Endothelial cell of umbilical vein (primary cell): ENCODE measurements at regions not wholly inside any gene's neighbourhood (a gene's known extent, or its start where the extent isn't known, plus 50 kb on each side); places are given as distances from the start of the nearest gene placed in this dataset.

Experiments used
- BruUV-seq: library from RNA; stranded (reverse); fragments of 400-500 nt; replicated peaks from 2 replicates; lab custom pipeline; 2021; lab: Mats Ljungman, UMichigan
- CTCF ChIA-PET: fragments of 300-600, 350-600 bp; sonication (Branson Sonifier 250); formaldehyde crosslinking; loops from one replicate; lab custom pipeline; 2021; ENCODE audit warnings: antibody characterized with exemption, inconsistent platforms; lab: Charles Lee
- POLR2A ChIA-PET: fragments of 300-600, 350-600 bp; sonication (Branson Sonifier 250); formaldehyde crosslinking; loops from one replicate; lab custom pipeline; 2021; ENCODE audit warnings: antibody characterized with exemption, inconsistent platforms; lab: Charles Lee
- DNase-seq: peaks from one replicate; pipeline ENCODE4 v3.0.0-alpha.2; 2011; ENCODE audit warnings: low read depth, low spot score
- FAIRE-seq: peaks from 2 replicates; lab custom pipeline; 2011; peaks lifted over from hg19 to GRCh38; lab: Jason Lieb, UNC
- H2AFZ ChIP-seq: 2 replicates; pipeline ENCODE4 v1.6.0; 2012; ENCODE audit warnings: low read depth, low read length, control low read depth, inconsistent platforms
- H3K27ac ChIP-seq: 2 replicates; pipeline ENCODE4 v1.5.1; 2011; ENCODE audit warnings: low read depth, mild to moderate bottlenecking, control low read depth, low read length, moderate library complexity; ENCODE audit not compliant: insufficient read depth
- H3K27me3 ChIP-seq, 2 experiments: 2 replicates each; pipeline versions ENCODE4 v1.6.0 to v1.6.1; 2011; ENCODE audit warnings: low read length in 2 of 2, mixed read lengths in 1 of 2; ENCODE audit not compliant: control insufficient read depth in 2 of 2, insufficient read depth in 2 of 2
- H3K36me3 ChIP-seq, 2 experiments: 2 replicates in 1 of 2; 3 replicates in 1 of 2; pipeline ENCODE4 v1.5.1; 2011; ENCODE audit warnings: low read length in 2 of 2, mild to moderate bottlenecking in 1 of 2, moderate library complexity in 1 of 2; ENCODE audit not compliant: control insufficient read depth in 2 of 2, insufficient read depth in 2 of 2; ENCODE audit errors: extremely low read depth in 1 of 2
- H3K4me1 ChIP-seq: 3 replicates; pipeline ENCODE4 v1.5.1; 2011; ENCODE audit warnings: mild to moderate bottlenecking, low read length; ENCODE audit not compliant: control insufficient read depth, insufficient read depth; ENCODE audit errors: extremely low read depth
- H3K4me2 ChIP-seq: 2 replicates; pipeline ENCODE4 v1.6.1; 2011; ENCODE audit warnings: low read length, control low read depth, mixed read lengths; ENCODE audit not compliant: insufficient read depth
- H3K4me3 ChIP-seq, 3 experiments: fragments of 200-600 bp in 1 of 3; sonication (generic), shearing (Covaris generic) in 1 of 3; replicated peaks in 1 of 3; 2 replicates each; pipeline ENCODE4 v1.5.1; 2011 to 2016; ENCODE audit warnings: control low read depth in 3 of 3, low read length in 3 of 3, mild to moderate bottlenecking in 2 of 3, inconsistent platforms in 1 of 3, low read depth in 1 of 3, moderate library complexity in 1 of 3; ENCODE audit not compliant: insufficient read depth in 1 of 3
- H3K79me2 ChIP-seq: 2 replicates; pipeline ENCODE4 v1.6.0; 2012; ENCODE audit warnings: low read length, inconsistent platforms; ENCODE audit not compliant: control insufficient read depth, insufficient read depth
- H3K9ac ChIP-seq: replicated peaks from 2 replicates; pipeline ENCODE3; 2011; ENCODE audit warnings: low read length, control low read depth; ENCODE audit not compliant: insufficient read depth; ENCODE audit errors: extremely low read depth
- H3K9me1 ChIP-seq: replicated peaks from 3 replicates; pipeline ENCODE4 v1.6.0; 2011; ENCODE audit warnings: mild to moderate bottlenecking, low read length; ENCODE audit not compliant: control insufficient read depth, insufficient read depth; ENCODE audit errors: extremely low read depth
- H3K9me3 ChIP-seq: replicated peaks from 2 replicates; pipeline ENCODE4 v1.5.1; 2012; ENCODE audit warnings: low read length, inconsistent platforms; ENCODE audit not compliant: control insufficient read depth, insufficient read depth
- H4K20me1 ChIP-seq: replicated peaks from 2 replicates; pipeline ENCODE3; 2011; ENCODE audit warnings: mild to moderate bottlenecking, low read length; ENCODE audit not compliant: control insufficient read depth, insufficient read depth; ENCODE audit errors: extremely low read depth
- CTCF ChIP-seq, 2 donors: IDR thresholded peaks; 1 replicate in 1 of 2; 2 replicates in 1 of 2; pipeline ENCODE4 v1.5.1; 2011; ENCODE audit warnings: low read length in 2 of 2, mild to moderate bottlenecking in 2 of 2, moderate library complexity in 2 of 2, control low read depth in 1 of 2, inconsistent platforms in 1 of 2, low read depth in 1 of 2; ENCODE audit not compliant: insufficient read depth in 1 of 2; ENCODE audit errors: extremely low read depth in 1 of 2
- EZH2 ChIP-seq: IDR thresholded peaks from 2 replicates; pipeline ENCODE4 v1.6.1; 2012; ENCODE audit warnings: borderline replicate concordance, low read depth, mild to moderate bottlenecking, moderate library complexity, low read length, inconsistent platforms; ENCODE audit not compliant: severe bottlenecking
- FOS ChIP-seq: IDR thresholded peaks from 2 replicates; pipeline ENCODE4 v1.6.1; 2011; ENCODE audit warnings: mild to moderate bottlenecking, low read length, moderate library complexity, borderline replicate concordance; ENCODE audit not compliant: insufficient read depth
- GATA2 ChIP-seq: IDR thresholded peaks from 2 replicates; pipeline ENCODE4 v1.7.0; 2011; ENCODE audit warnings: low read depth, mild to moderate bottlenecking, moderate library complexity, mixed read lengths, low read length; ENCODE audit not compliant: insufficient read length, insufficient read depth
- JUN ChIP-seq: IDR thresholded peaks from 2 replicates; pipeline ENCODE4 v1.6.1; 2011; ENCODE audit warnings: borderline replicate concordance, low read depth; ENCODE audit not compliant: insufficient read length, insufficient read depth
- MAX ChIP-seq: IDR thresholded peaks from 2 replicates; pipeline ENCODE4 v1.6.1; 2011; ENCODE audit not compliant: insufficient read depth, insufficient read length
- MYC ChIP-seq: IDR thresholded peaks from one replicate; pipeline ENCODE4 v1.6.1; 2011; ENCODE audit warnings: mild to moderate bottlenecking, low read depth, low read length
- POLR2A ChIP-seq: IDR thresholded peaks from 2 replicates; pipeline ENCODE4 v1.6.1; 2012; ENCODE audit warnings: low read depth, mild to moderate bottlenecking, control low read depth, low read length
- POLR2AphosphoS5 ChIP-seq: IDR thresholded peaks from 2 replicates; pipeline ENCODE4 v1.6.1; 2012; ENCODE audit warnings: low read depth, mild to moderate bottlenecking, control low read depth, low read length, moderate library complexity; ENCODE audit not compliant: insufficient read depth
- dilution Hi-C: fragments of 300-500 bp; cut with MboI; formaldehyde crosslinking; loops from one replicate; pipeline ENCODE4 v1.15.0; 2019; ENCODE audit warnings: low sequenced_read_pairs; ENCODE audit not compliant: extremely low pct_ligation_motif_present
- intact Hi-C: fragments of 100-400 bp; cut with micrococcal nuclease; formaldehyde crosslinking; loops from one replicate; pipeline ENCODE4 v1.10.0; 2022

- dilution Hi-C loops, result no loop called here
- Histone ChIP-seq H3K9ac (no peak overlapping the region), H3K79me2 (no peaks in the 10 kb centered on the region), H4K20me1 (no peaks in the 10 kb centered on the region), H3K4me1 (no peaks in the 10 kb centered on the region), H3K27ac (no peak overlapping the region), H3K9me1 (no peaks in the 10 kb centered on the region), H3K27me3 (no peaks in the 10 kb centered on the region), H2AFZ (no peak overlapping the region), H3K36me3 (no peaks in the 10 kb centered on the region), H3K4me2 (no peak overlapping the region), H3K4me3 (no peak overlapping the region), H3K9me3 (peaks cover 3% of the 10 kb centered on the region)
- DNase-seq, result no peak
- ChIA-PET CTCF (no interaction called here), POLR2A (no interaction called here)
- TF ChIP-seq CTCF (IDR thresholded peaks at IDR 0.05; ENCODE audit: extremely low read depth in 1 of 2, insufficient read depth in 1 of 2, low read depth in 1 of 2, low read length in 2 of 2), result no peak
- no peak for TF ChIP-seq GATA2
- no peak for TF ChIP-seq POLR2A
- TF ChIP-seq MAX, result no peak
- TF ChIP-seq EZH2, result no peak
- TF ChIP-seq MYC, result no peak
- TF ChIP-seq POLR2AphosphoS5, result no peak
- no peak for TF ChIP-seq FOS
- TF ChIP-seq JUN, result no peak
- BruUV-seq, result no TSS peak
- intact Hi-C loops, result no loop called here
- no peak for FAIRE-seq
These were observed 253.0 kb upstream of the KLHL29 start for GRCh38 chr2:23132000-23132399.
